K562 (cell line): ENCODE measurements at regions not wholly inside any gene's neighbourhood (a gene's known extent, or its start where the extent isn't known, plus 50 kb on each side); places are given as distances from the start of the nearest gene placed in this dataset.

Experiments used
- GATAD2A ChIP-seq: fragments of 450-650 bp; IDR thresholded peaks from 2 replicates; pipeline ENCODE4 v1.6.1; 2017
- MAFG ChIP-seq: fragments of 450-650 bp; conservative IDR thresholded peaks from 2 replicates; pipeline ENCODE4 v1.6.1; 2016; ENCODE audit warnings: missing genetic modification characterization, missing compliant biosample characterization
- PHF21A ChIP-seq: fragments of 450-650 bp; IDR thresholded peaks from 2 replicates; pipeline ENCODE4 v1.6.1; 2017; ENCODE audit warnings: low read depth, borderline replicate concordance
- POLR2A ChIP-seq: fragments of 450-650 bp; conservative IDR thresholded peaks from 2 replicates; pipeline ENCODE4 v1.6.1; 2016
- SP1 ChIP-seq: sonication (generic); formaldehyde crosslinking; IDR thresholded peaks from 2 replicates; pipeline ENCODE4 v1.8.1; 2022; ENCODE audit warnings: mild to moderate bottlenecking, missing genetic modification reagents
- TF ChIP-seq, protein P1 (sequence below), 2 experiments: fragments of 450-650 bp in 1 of 2; IDR thresholded peaks; 2 replicates each; pipeline ENCODE4 v1.6.1; 2011 to 2017; ENCODE audit warnings: low read depth in 2 of 2, antibody characterized with exemption in 1 of 2, borderline replicate concordance in 1 of 2, low read length in 1 of 2, mild to moderate bottlenecking in 1 of 2, mixed read lengths in 1 of 2; ENCODE audit not compliant: control insufficient read depth in 1 of 2
- TF ChIP-seq, protein P2 (sequence below): sonication (generic); formaldehyde crosslinking; IDR thresholded peaks from 2 replicates; pipeline ENCODE4 v1.8.1; 2023; ENCODE audit warnings: mild to moderate bottlenecking, missing genetic modification reagents, moderate library complexity

DNA sequence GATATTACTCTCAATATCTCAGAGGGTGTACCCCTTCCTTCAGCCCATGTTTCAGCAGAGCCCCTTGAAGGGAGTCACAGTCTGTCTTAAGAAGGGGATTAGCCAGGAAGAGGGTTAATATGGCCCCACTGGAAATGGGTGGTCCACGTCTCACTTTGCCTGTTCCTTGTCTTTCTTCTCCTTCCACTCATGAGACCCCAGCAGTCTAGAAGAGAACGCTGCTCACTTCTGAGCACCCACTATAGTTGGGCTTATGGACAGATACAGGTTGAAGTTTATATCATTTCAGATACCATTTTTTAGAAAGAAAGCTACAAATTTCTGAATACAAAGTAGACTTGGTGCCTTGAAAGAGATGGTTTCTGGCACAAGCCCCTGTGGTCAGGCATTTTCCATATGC, 139.3 kb upstream of the API5 start:
- no peak for TF ChIP-seq SP1 (CRISPR knock-in tag)
- no peak for TF ChIP-seq POLR2A
- TF ChIP-seq, protein P1, sequence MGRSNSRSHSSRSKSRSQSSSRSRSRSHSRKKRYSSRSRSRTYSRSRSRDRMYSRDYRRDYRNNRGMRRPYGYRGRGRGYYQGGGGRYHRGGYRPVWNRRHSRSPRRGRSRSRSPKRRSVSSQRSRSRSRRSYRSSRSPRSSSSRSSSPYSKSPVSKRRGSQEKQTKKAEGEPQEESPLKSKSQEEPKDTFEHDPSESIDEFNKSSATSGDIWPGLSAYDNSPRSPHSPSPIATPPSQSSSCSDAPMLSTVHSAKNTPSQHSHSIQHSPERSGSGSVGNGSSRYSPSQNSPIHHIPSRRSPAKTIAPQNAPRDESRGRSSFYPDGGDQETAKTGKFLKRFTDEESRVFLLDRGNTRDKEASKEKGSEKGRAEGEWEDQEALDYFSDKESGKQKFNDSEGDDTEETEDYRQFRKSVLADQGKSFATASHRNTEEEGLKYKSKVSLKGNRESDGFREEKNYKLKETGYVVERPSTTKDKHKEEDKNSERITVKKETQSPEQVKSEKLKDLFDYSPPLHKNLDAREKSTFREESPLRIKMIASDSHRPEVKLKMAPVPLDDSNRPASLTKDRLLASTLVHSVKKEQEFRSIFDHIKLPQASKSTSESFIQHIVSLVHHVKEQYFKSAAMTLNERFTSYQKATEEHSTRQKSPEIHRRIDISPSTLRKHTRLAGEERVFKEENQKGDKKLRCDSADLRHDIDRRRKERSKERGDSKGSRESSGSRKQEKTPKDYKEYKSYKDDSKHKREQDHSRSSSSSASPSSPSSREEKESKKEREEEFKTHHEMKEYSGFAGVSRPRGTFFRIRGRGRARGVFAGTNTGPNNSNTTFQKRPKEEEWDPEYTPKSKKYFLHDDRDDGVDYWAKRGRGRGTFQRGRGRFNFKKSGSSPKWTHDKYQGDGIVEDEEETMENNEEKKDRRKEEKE (IDR thresholded peaks at IDR 0.05; ENCODE audit: borderline replicate concordance in 1 of 2, control insufficient read depth in 1 of 2, low read depth in 2 of 2, low read length in 1 of 2), result no peak
- TF ChIP-seq PHF21A, result no peak
- no peak for TF ChIP-seq GATAD2A
- TF ChIP-seq, protein P2, sequence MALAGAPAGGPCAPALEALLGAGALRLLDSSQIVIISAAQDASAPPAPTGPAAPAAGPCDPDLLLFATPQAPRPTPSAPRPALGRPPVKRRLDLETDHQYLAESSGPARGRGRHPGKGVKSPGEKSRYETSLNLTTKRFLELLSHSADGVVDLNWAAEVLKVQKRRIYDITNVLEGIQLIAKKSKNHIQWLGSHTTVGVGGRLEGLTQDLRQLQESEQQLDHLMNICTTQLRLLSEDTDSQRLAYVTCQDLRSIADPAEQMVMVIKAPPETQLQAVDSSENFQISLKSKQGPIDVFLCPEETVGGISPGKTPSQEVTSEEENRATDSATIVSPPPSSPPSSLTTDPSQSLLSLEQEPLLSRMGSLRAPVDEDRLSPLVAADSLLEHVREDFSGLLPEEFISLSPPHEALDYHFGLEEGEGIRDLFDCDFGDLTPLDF (CRISPR knock-in tag), result no peak
- no peak for TF ChIP-seq MAFG (tag)
